ENCODE measurements at regions not wholly inside any gene's neighbourhood (a gene's known extent, or its start where the extent isn't known, plus 50 kb on each side); places are given as distances from the start of the nearest gene placed in this dataset.

DNA sequence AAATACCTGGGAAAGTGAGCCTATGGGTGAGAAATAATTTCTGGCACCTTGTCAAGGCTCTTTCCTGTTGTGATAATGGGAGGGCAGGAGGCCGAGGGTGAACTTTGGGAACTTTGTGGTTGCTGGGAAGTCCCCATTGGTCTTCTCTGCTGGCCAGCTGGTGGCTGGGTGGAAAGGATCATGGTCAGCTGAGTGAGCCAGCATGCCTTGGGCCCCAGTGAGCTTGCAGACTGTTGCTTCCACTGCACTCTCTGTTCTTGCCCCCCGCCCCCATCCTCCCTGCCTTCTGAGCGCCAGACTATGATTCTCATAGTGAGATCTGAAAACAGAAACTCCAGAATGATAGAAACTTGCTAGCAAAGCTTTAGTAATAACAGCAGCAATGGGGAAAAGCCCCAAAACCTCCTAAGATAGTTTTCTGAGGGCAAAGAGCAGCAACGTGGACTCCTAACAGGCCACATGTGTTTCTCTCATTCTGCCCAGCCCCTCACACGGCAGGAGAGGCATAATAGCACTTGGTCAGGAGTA, 139.2 kb upstream of the SMARCA2 start:
- H3K9me3 ChIP-seq, result no peaks in the 10 kb centered on the region
- DNase-seq, result no peak
- Mint-ChIP-seq H3K36me3 (no peaks in the 10 kb centered on the region), H3K27me3 (peaks cover 3% of the 10 kb centered on the region in 2 donors), H3K9me3 (no peaks in the 10 kb centered on the region), H3K4me1 (peaks cover 7 to 26% (median 15%) of the 10 kb centered on the region in 3 donors), H3K4me3 (no peak overlapping the region), H3K27ac (no peak overlapping the region)
- H3K4me3 ChIP-seq (ENCODE audit: control insufficient read depth in 1 of 2, extremely low read depth in 1 of 2, low read length in 1 of 2), result no peak overlapping the region
- WGBS (ENCODE audit: insufficient coverage), result 17% methylated on average over 2 of the region's 5 CpGs
- no peaks in the 10 kb centered on the region for H3K27me3 ChIP-seq (replicated peaks in 1 of 2; ENCODE audit: control insufficient read depth in 2 of 2, extremely low read depth in 1 of 2, insufficient read depth in 2 of 2, low read length in 1 of 2)
- no peak overlapping the region for H3K27ac ChIP-seq (ENCODE audit: low read length)
- ChIA-PET POLR2A (no interaction called here), CTCF (interaction anchor here in 1 of 2 donors (0.7 kb wide), 1 partner anchor 14 kb away, joined by 3 read pairs; no protein-coding TSS in a partner anchor)
- H3K4me1 ChIP-seq (ENCODE audit: control insufficient read depth in 1 of 2, extremely low read depth in 1 of 2, insufficient read depth in 2 of 2, low read length in 2 of 2), result peaks cover 0 to 6% of the 10 kb centered on the region in 2 experiments
- H3K36me3 ChIP-seq (ENCODE audit: control insufficient read depth in 2 of 2, extremely low read depth in 1 of 2, insufficient read depth in 1 of 2, low read length in 1 of 2), result no peaks in the 10 kb centered on the region
- ATAC-seq (replicated peaks in 1 of 4), result no peak

DNA sequence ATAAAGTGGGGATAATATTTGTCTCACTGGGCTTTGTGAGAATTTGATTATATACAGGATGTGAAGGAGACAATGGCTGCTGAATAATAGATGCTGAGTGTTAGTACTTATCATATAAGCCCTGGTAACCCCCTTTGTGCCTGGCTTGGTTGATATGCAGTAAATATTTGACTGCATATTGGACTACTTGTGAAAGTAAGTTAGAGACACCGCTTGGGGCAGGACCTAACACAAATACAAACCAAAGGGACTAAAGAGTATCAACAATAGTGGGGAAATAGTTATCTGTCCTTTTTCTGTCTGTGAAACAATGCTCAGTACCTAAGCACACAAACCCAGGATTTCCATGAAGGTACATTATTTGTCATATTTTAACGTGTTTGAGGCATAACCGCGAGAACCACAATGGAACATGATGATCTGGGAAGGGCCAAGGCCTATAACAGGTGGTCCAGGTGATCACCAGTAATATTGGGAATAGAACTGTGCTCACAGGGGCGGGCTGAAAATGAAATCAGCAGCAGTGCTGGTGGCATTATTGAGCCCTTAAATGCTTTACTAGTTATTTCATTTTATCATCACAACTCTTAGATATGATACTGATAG, 138.2 kb upstream of the SMARCA2 start:
- Histone ChIP-seq H3K27ac (ENCODE audit: low read length) (no peak overlapping the region), H3K36me3 (ENCODE audit: control insufficient read depth in 2 of 2, extremely low read depth in 1 of 2, insufficient read depth in 1 of 2, low read length in 1 of 2) (no peaks in the 10 kb centered on the region), H3K9me3 (no peaks in the 10 kb centered on the region), H3K27me3 (replicated peaks in 1 of 2; ENCODE audit: control insufficient read depth in 2 of 2, extremely low read depth in 1 of 2, insufficient read depth in 2 of 2, low read length in 1 of 2) (no peaks in the 10 kb centered on the region), H3K4me1 (ENCODE audit: control insufficient read depth in 1 of 2, extremely low read depth in 1 of 2, insufficient read depth in 2 of 2, low read length in 2 of 2) (peaks cover 0 to 6% of the 10 kb centered on the region in 2 experiments), H3K4me3 (ENCODE audit: control insufficient read depth in 1 of 2, extremely low read depth in 1 of 2, low read length in 1 of 2) (no peak overlapping the region)
- WGBS (ENCODE audit: insufficient coverage), result 70% methylated on average over 2 of the region's 5 CpGs
- Mint-ChIP-seq H3K4me1 (peaks cover 7 to 22% (median 13%) of the 10 kb centered on the region in 3 donors), H3K27me3 (peaks cover 3% of the 10 kb centered on the region in 2 donors), H3K4me3 (no peak overlapping the region), H3K36me3 (no peaks in the 10 kb centered on the region), H3K9me3 (no peaks in the 10 kb centered on the region), H3K27ac (no peak overlapping the region)
- ATAC-seq (replicated peaks in 1 of 4) (no peak), DNase-seq (no peak)
- ChIA-PET CTCF (no interaction called here), POLR2A (no interaction called here)

DNA sequence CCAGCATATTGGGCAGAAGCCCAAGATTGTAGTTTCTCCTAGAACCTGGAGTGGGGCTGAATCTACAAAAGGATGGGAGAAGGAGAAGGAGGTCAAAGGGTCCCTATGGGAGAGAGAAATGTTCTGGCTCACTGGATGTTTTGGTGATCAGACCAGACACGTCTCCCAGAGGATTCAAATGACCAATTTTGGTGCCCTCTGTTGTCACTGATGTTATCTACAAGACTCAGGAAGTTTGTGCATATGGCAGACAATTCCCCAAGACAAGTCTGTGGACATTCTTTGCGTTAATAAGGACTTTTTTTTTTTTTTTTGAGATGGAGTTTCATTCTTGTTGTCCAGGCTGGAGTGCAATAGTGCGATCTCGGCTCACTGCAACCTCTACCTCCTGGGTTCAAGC, 137.2 kb upstream of the SMARCA2 start:
- no peaks in the 10 kb centered on the region for H3K27me3 ChIP-seq (replicated peaks in 1 of 2; ENCODE audit: control insufficient read depth in 2 of 2, extremely low read depth in 1 of 2, insufficient read depth in 2 of 2, low read length in 1 of 2)
- no peak for DNase-seq
- H3K9me3 ChIP-seq, result no peaks in the 10 kb centered on the region
- H3K27ac Mint-ChIP-seq, result no peak overlapping the region
- CTCF ChIA-PET, result no interaction called here
- H3K36me3 ChIP-seq (ENCODE audit: control insufficient read depth in 2 of 2, extremely low read depth in 1 of 2, insufficient read depth in 1 of 2, low read length in 1 of 2), result no peaks in the 10 kb centered on the region
- H3K4me3 ChIP-seq (ENCODE audit: control insufficient read depth in 1 of 2, extremely low read depth in 1 of 2, low read length in 1 of 2), result no peak overlapping the region
- peaks cover 0 to 6% of the 10 kb centered on the region in 2 experiments for H3K4me1 ChIP-seq (ENCODE audit: control insufficient read depth in 1 of 2, extremely low read depth in 1 of 2, insufficient read depth in 2 of 2, low read length in 2 of 2)
- no peaks in the 10 kb centered on the region for H3K36me3 Mint-ChIP-seq
- peaks cover 7 to 20% (median 13%) of the 10 kb centered on the region in 3 donors for H3K4me1 Mint-ChIP-seq
- no peak overlapping the region for H3K27ac ChIP-seq (ENCODE audit: low read length)
- 67% methylated on average over 1 of the region's 4 CpGs for WGBS (ENCODE audit: insufficient coverage)
- ATAC-seq (replicated peaks in 1 of 4), result no peak
- POLR2A ChIA-PET, result no interaction called here
- no peaks in the 10 kb centered on the region for H3K9me3 Mint-ChIP-seq
- H3K4me3 Mint-ChIP-seq, result no peak overlapping the region
- H3K27me3 Mint-ChIP-seq, result peaks cover 0 to 3% of the 10 kb centered on the region in 2 donors

DNA sequence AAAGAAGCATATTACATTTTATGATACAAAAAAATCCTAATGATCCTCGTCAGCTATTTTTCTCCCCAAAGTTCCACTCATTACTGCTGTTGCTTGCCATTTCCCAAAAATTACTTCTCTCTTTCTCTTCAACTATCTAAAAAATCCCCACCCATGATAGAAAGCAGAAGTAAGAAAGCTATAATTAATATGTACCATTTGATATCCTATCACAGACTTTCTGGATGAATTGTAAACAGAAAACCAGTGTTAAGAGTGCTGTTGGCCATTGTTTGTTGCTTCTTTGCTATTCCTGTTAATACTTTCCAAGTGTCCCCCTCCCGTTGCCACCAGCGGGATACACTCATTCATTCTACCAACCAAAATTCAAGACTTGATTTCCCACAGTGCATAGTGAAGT, 136.3 kb upstream of the SMARCA2 start:
- Mint-ChIP-seq H3K27me3 (peaks cover 0 to 5% of the 10 kb centered on the region in 2 donors), H3K27ac (no peak overlapping the region), H3K4me3 (no peak overlapping the region), H3K9me3 (no peaks in the 10 kb centered on the region), H3K4me1 (peaks cover 7 to 20% (median 13%) of the 10 kb centered on the region in 3 donors), H3K36me3 (no peaks in the 10 kb centered on the region)
- Histone ChIP-seq H3K36me3 (ENCODE audit: control insufficient read depth in 2 of 2, extremely low read depth in 1 of 2, insufficient read depth in 1 of 2, low read length in 1 of 2) (no peaks in the 10 kb centered on the region), H3K27ac (ENCODE audit: low read length) (no peak overlapping the region), H3K4me3 (ENCODE audit: control insufficient read depth in 1 of 2, extremely low read depth in 1 of 2, low read length in 1 of 2) (no peak overlapping the region), H3K27me3 (replicated peaks in 1 of 2; ENCODE audit: control insufficient read depth in 2 of 2, extremely low read depth in 1 of 2, insufficient read depth in 2 of 2, low read length in 1 of 2) (no peaks in the 10 kb centered on the region), H3K9me3 (no peaks in the 10 kb centered on the region), H3K4me1 (ENCODE audit: control insufficient read depth in 1 of 2, extremely low read depth in 1 of 2, insufficient read depth in 2 of 2, low read length in 2 of 2) (peaks cover 0 to 6% of the 10 kb centered on the region in 2 experiments)
- no CpG with 5 or more reads among the region's 3 CpGs for WGBS (ENCODE audit: insufficient coverage)
- DNase-seq (no peak), ATAC-seq (replicated peaks in 1 of 4) (no peak)
- CTCF ChIA-PET, result interaction anchor here in 1 of 2 donors (0.7 kb wide), 1 partner anchor 141 kb away, joined by 3 read pairs; no protein-coding TSS in a partner anchor
- POLR2A ChIA-PET, result no interaction called here

DNA sequence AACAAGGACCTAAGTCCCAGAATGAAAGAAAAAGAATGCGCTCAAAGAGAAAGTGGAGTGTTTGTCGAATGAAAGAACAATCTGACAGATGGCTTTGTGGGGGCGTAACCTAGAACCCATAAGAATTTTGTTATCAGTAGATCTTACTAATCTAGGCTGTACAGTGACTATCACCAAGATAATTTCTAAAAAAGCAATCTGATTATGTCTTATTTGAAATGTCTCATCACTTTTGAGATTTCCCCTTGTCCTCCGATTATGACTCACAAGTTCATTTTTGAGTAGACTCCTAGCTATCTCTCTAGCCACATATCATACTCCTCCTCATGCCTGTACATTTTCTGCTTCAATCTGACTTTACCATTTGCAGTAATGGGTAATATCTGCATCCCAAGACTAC, 135.6 kb upstream of the SMARCA2 start:
- WGBS (ENCODE audit: insufficient coverage), result 20% methylated on average over 1 of the region's 4 CpGs
- ATAC-seq (replicated peaks in 1 of 4), result no peak
- H3K4me1 ChIP-seq (ENCODE audit: control insufficient read depth in 1 of 2, extremely low read depth in 1 of 2, insufficient read depth in 2 of 2, low read length in 2 of 2), result peaks cover 0 to 6% of the 10 kb centered on the region in 2 experiments
- H3K36me3 ChIP-seq (ENCODE audit: control insufficient read depth in 2 of 2, extremely low read depth in 1 of 2, insufficient read depth in 1 of 2, low read length in 1 of 2), result no peaks in the 10 kb centered on the region
- Mint-ChIP-seq H3K9me3 (no peaks in the 10 kb centered on the region), H3K4me1 (peaks cover 7 to 20% (median 13%) of the 10 kb centered on the region in 3 donors), H3K27ac (no peak overlapping the region), H3K36me3 (no peaks in the 10 kb centered on the region), H3K27me3 (peaks cover 0 to 8% of the 10 kb centered on the region in 2 donors), H3K4me3 (no peak overlapping the region)
- H3K27me3 ChIP-seq (replicated peaks in 1 of 2; ENCODE audit: control insufficient read depth in 2 of 2, extremely low read depth in 1 of 2, insufficient read depth in 2 of 2, low read length in 1 of 2), result no peaks in the 10 kb centered on the region
- ChIA-PET POLR2A (no interaction called here), CTCF (interaction anchor here in 1 of 2 donors (0.6 kb wide), 1 partner anchor 218 kb away, joined by 4 read pairs; no protein-coding TSS in a partner anchor)
- H3K9me3 ChIP-seq, result no peaks in the 10 kb centered on the region
- no peak for DNase-seq
- H3K27ac ChIP-seq (ENCODE audit: low read length), result no peak overlapping the region
- H3K4me3 ChIP-seq (ENCODE audit: control insufficient read depth in 1 of 2, extremely low read depth in 1 of 2, low read length in 1 of 2), result no peak overlapping the region

DNA sequence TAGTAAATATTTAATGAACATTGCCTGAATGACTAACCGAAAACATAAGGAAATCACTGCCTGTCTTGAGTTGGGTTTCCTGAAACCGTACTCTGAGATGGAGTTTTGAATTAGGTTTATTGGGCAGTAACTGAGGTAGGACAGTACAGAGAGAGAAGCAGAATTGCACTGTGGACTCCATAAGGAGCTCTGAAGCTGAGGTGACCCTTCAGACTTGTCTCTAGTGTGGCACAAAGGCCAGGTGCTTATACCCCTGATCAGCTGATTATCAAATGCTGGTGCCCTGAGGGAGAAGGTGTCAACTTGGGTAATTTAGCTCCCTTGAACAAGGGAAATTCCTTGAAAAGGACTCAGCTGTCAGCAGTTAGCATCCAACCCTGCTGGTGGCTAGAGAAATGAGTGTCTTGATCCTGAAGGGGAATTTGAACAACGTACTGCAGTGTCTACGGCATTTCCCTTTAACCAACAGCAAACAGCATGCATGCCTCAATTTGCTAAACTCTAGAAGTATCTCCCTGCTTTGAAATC, 135.0 kb upstream of the SMARCA2 start:
- no peak overlapping the region for H3K27ac Mint-ChIP-seq
- no peak for DNase-seq
- Histone ChIP-seq H3K9me3 (no peaks in the 10 kb centered on the region), H3K36me3 (ENCODE audit: control insufficient read depth in 2 of 2, extremely low read depth in 1 of 2, insufficient read depth in 1 of 2, low read length in 1 of 2) (no peaks in the 10 kb centered on the region), H3K27me3 (replicated peaks in 1 of 2; ENCODE audit: control insufficient read depth in 2 of 2, extremely low read depth in 1 of 2, insufficient read depth in 2 of 2, low read length in 1 of 2) (no peaks in the 10 kb centered on the region), H3K27ac (ENCODE audit: low read length) (no peak overlapping the region), H3K4me3 (ENCODE audit: control insufficient read depth in 1 of 2, extremely low read depth in 1 of 2, low read length in 1 of 2) (no peak overlapping the region), H3K4me1 (ENCODE audit: control insufficient read depth in 1 of 2, extremely low read depth in 1 of 2, insufficient read depth in 2 of 2, low read length in 2 of 2) (peaks cover 0 to 6% of the 10 kb centered on the region in 2 experiments)
- no peaks in the 10 kb centered on the region for H3K36me3 Mint-ChIP-seq
- peaks cover 0 to 8% of the 10 kb centered on the region in 2 donors for H3K27me3 Mint-ChIP-seq
- peaks cover 7 to 19% (median 13%) of the 10 kb centered on the region in 3 donors for H3K4me1 Mint-ChIP-seq
- H3K9me3 Mint-ChIP-seq, result no peaks in the 10 kb centered on the region
- 34% methylated on average over 2 of the region's 4 CpGs for WGBS (ENCODE audit: insufficient coverage)
- no peak for ATAC-seq (replicated peaks in 1 of 4)
- ChIA-PET POLR2A (no interaction called here), CTCF (interaction anchor here in 1 of 2 donors (0.6 kb wide), 1 partner anchor 217 kb away, joined by 4 read pairs; no protein-coding TSS in a partner anchor)
- no peak overlapping the region for H3K4me3 Mint-ChIP-seq

Data from T-cell (primary cell).